ENCODE measurements at regions not wholly inside any gene's neighbourhood (a gene's known extent, or its start where the extent isn't known, plus 50 kb on each side); places are given as distances from the start of the nearest gene placed in this dataset.

GRCh38 chr11:22546746-22547145 lies 78.9 kb downstream of the FANCF start:
- TF ChIP-seq SIN3A (IDR thresholded peaks at IDR 0.05; ENCODE audit: borderline replicate concordance, insufficient read depth, low read depth, low read length) (no peak), CTCF (IDR thresholded peaks at IDR 0.05) (no peak), POLR2AphosphoS5 (IDR thresholded peaks at IDR 0.05; ENCODE audit: low read depth, low read length) (no peak), TCF7L2 (IDR thresholded peaks at IDR 0.05; ENCODE audit: low read depth, low read length) (no peak)
